ENCODE measurements at regions not wholly inside any gene's neighbourhood (a gene's known extent, or its start where the extent isn't known, plus 50 kb on each side); places are given as distances from the start of the nearest gene placed in this dataset.

GRCh38 chr7:152924826-152925411, 165.4 kb downstream of the ACTR3B start:
- peaks cover 26% of the 10 kb centered on the region for H3K9me3 Mint-ChIP-seq
- peaks cover 7% of the 10 kb centered on the region for H3K36me3 Mint-ChIP-seq
- POLR2A ChIA-PET = no interaction called here
- peak; percentile 61 for ATAC-seq
- peaks cover 19% of the 10 kb centered on the region for H3K27me3 Mint-ChIP-seq (ENCODE audit: low read depth)
- H3K4me3 Mint-ChIP-seq = peak overlapping the region; percentile 82
- no peak for TF ChIP-seq USF2 (CRISPR knock-in tag; IDR thresholded peaks at IDR 0.05)
- no peak for TF ChIP-seq ZNF396 (CRISPR knock-in tag; IDR thresholded peaks at IDR 0.05; ENCODE audit: borderline replicate concordance)
- TF ChIP-seq PREB (CRISPR knock-in tag; IDR thresholded peaks at IDR 0.05; ENCODE audit: borderline replicate concordance) = no peak
- no peak overlapping the region for H3K27ac Mint-ChIP-seq
- H3K4me1 Mint-ChIP-seq = no peaks in the 10 kb centered on the region; the same call in 1 of the 2 replicates
- CTCF ChIA-PET = interaction anchor here (1.1 to 2.2 kb wide), 3 partner anchors 10 to 31 kb away, joined by 4 to 5 read pairs (median 5); no protein-coding TSS in a partner anchor
- DNase-seq (ENCODE audit: low spot score) = peak; percentile 39

- no peak overlapping the region for H3K27ac Mint-ChIP-seq
- ATAC-seq (peak; percentile 96), DNase-seq (ENCODE audit: low spot score) (peak; percentile 76)
- H3K4me1 Mint-ChIP-seq = no peaks in the 10 kb centered on the region; the same call in 1 of the 2 replicates
- TF ChIP-seq ZNF219 (CRISPR knock-in tag; IDR thresholded peaks at IDR 0.05; ENCODE audit: borderline replicate concordance) (0 out of 2 replicates have a peak, but pooled peaks have one; percentile 50), ZNF423 (CRISPR knock-in tag; IDR thresholded peaks at IDR 0.05) (peak; percentile 45), JUN (CRISPR knock-in tag; IDR thresholded peaks at IDR 0.05) (no peak), ZNF121 (CRISPR knock-in tag; IDR thresholded peaks at IDR 0.05) (peak; percentile 98), ETV6 (CRISPR knock-in tag; IDR thresholded peaks at IDR 0.05) (0 out of 2 replicates have a peak, but pooled peaks have one; percentile 7), SP1 (CRISPR knock-in tag; conservative IDR thresholded peaks at IDR 0.05) (0 out of 2 replicates have a peak, but pooled peaks have one; percentile 49), MXD4 (CRISPR knock-in tag; IDR thresholded peaks at IDR 0.05; ENCODE audit: borderline replicate concordance) (no peak), FOXP1 (CRISPR knock-in tag; IDR thresholded peaks at IDR 0.05; ENCODE audit: borderline replicate concordance) (0 out of 2 replicates have a peak, but pooled peaks have one; percentile 21), HMGXB4 (CRISPR knock-in tag; IDR thresholded peaks at IDR 0.05) (peak; percentile 56; the same call in 1 of the 2 replicates), MYBL2 (CRISPR knock-in tag; IDR thresholded peaks at IDR 0.05) (0 out of 2 replicates have a peak, but pooled peaks have one; percentile 3), TCF7 (CRISPR knock-in tag; IDR thresholded peaks at IDR 0.05; ENCODE audit: low read depth) (no peak)
- peaks cover 19% of the 10 kb centered on the region for H3K27me3 Mint-ChIP-seq (ENCODE audit: low read depth)
- H3K36me3 Mint-ChIP-seq = peaks cover 1% of the 10 kb centered on the region
- ChIA-PET POLR2A (no interaction called here), CTCF (interaction anchor here (1.0 to 2.2 kb wide), 5 partner anchors 9 to 267 kb away, joined by 3 to 5 read pairs (median 4); no protein-coding TSS in a partner anchor)
- peaks cover 22% of the 10 kb centered on the region for H3K9me3 Mint-ChIP-seq
- peak overlapping the region; percentile 82 for H3K4me3 Mint-ChIP-seq
Measured at GRCh38 chr7:152925412-152926147, 166.0 kb downstream of the ACTR3B start.

- no peak for TF ChIP-seq ERG (CRISPR knock-in tag; IDR thresholded peaks at IDR 0.05)
- Mint-ChIP-seq H3K4me3 (no peak overlapping the region), H3K4me1 (peaks cover 15% of the 10 kb centered on the region), H3K27me3 (ENCODE audit: low read depth) (no peaks in the 10 kb centered on the region), H3K9me3 (peaks cover 11% of the 10 kb centered on the region), H3K27ac (no peak overlapping the region), H3K36me3 (no peaks in the 10 kb centered on the region)
- ChIA-PET POLR2A (interaction anchor here (1.0 kb wide), 1 partner anchor 105 kb away, joined by 3 read pairs; no protein-coding TSS in a partner anchor), CTCF (no interaction called here)
- ATAC-seq (no peak), DNase-seq (ENCODE audit: low spot score) (no peak)
Measured at GRCh38 chr7:152931633-152932032, 172.1 kb downstream of the ACTR3B start.

Measured in WTC11 (cell line).